Kidney tubule cell (primary cell): ENCODE measurements at regions not wholly inside any gene's neighbourhood (a gene's known extent, or its start where the extent isn't known, plus 50 kb on each side); places are given as distances from the start of the nearest gene placed in this dataset.
A peak's percentile ranks its signal among the peaks of the same experiment; 100 is the strongest.

Experiments
- DNase-seq: peaks from one replicate; pipeline ENCODE4 v3.0.0-alpha.2; 2018; ENCODE audit warnings: low spot score

- DNase-seq = no peak
These were observed 264.8 kb downstream of the TBL1XR1 start for GRCh38 chr3:176932433-176932832.

- no peak for DNase-seq
These were observed 265.3 kb downstream of the TBL1XR1 start for GRCh38 chr3:176931991-176932390.

- no peak for DNase-seq
These were observed 266.3 kb downstream of the TBL1XR1 start for GRCh38 chr3:176930942-176931341.

- no peak for DNase-seq
These were observed 268.7 kb downstream of the TBL1XR1 start for GRCh38 chr3:176928582-176928931.

- DNase-seq = peak; percentile 23
These were observed 269.3 kb downstream of the TBL1XR1 start for GRCh38 chr3:176927706-176928581.

GRCh38 chr3:176927280-176927679, 270.0 kb downstream of the TBL1XR1 start:
- DNase-seq = peak; percentile 34

GRCh38 chr3:176926688-176927087, 270.6 kb downstream of the TBL1XR1 start:
- no peak for DNase-seq

- DNase-seq = no peak
These were observed 271.2 kb downstream of the TBL1XR1 start for GRCh38 chr3:176926034-176926433.

- no peak for DNase-seq
These were observed 276.5 kb downstream of the TBL1XR1 start for GRCh38 chr3:176920766-176921160.

GRCh38 chr3:176919836-176920765, 277.2 kb downstream of the TBL1XR1 start:
- peak; percentile 41 for DNase-seq

GRCh38 chr3:176916777-176917176, 280.5 kb downstream of the TBL1XR1 start:
- DNase-seq = peak; percentile 41

- no peak for DNase-seq
These were observed 282.5 kb downstream of the TBL1XR1 start for GRCh38 chr3:176914764-176915163.

GRCh38 chr3:176911579-176911978, 285.7 kb downstream of the TBL1XR1 start:
- DNase-seq = no peak

GRCh38 chr3:176909044-176909443, 288.2 kb downstream of the TBL1XR1 start:
- DNase-seq = no peak

GRCh38 chr3:176906046-176906905, 291.0 kb downstream of the TBL1XR1 start:
- DNase-seq = peak; percentile 76

GRCh38 chr3:176905331-176905730, 292.0 kb downstream of the TBL1XR1 start:
- no peak for DNase-seq

GRCh38 chr3:176904506-176904905, 292.8 kb downstream of the TBL1XR1 start:
- no peak for DNase-seq

- DNase-seq = peak; percentile 26
These were observed 300.6 kb downstream of the TBL1XR1 start for GRCh38 chr3:176896640-176897039.

GRCh38 chr3:176896165-176896564, 301.1 kb downstream of the TBL1XR1 start:
- DNase-seq = no peak

- no peak for DNase-seq
These were observed 317.6 kb downstream of the TBL1XR1 start for GRCh38 chr3:176879710-176880109.

- DNase-seq = no peak
These were observed 324.0 kb downstream of the TBL1XR1 start for GRCh38 chr3:176873261-176873660.

GRCh38 chr3:176872771-176873209, 324.5 kb downstream of the TBL1XR1 start:
- peak; percentile 58 for DNase-seq
